NCI-H2107 treated with DMSO at 0.1 percent for 48 hours (cell line): ENCODE measurements at regions not wholly inside any gene's neighbourhood (a gene's known extent, or its start where the extent isn't known, plus 50 kb on each side); places are given as distances from the start of the nearest gene placed in this dataset.
A peak's percentile ranks its signal among the peaks of the same experiment; 100 is the strongest.

Experiments used
- DNase-seq: peaks from one replicate; lab custom pipeline; 2025; ENCODE audit not compliant: unreplicated experiment; lab: John Stamatoyannopoulos, UW

DNA sequence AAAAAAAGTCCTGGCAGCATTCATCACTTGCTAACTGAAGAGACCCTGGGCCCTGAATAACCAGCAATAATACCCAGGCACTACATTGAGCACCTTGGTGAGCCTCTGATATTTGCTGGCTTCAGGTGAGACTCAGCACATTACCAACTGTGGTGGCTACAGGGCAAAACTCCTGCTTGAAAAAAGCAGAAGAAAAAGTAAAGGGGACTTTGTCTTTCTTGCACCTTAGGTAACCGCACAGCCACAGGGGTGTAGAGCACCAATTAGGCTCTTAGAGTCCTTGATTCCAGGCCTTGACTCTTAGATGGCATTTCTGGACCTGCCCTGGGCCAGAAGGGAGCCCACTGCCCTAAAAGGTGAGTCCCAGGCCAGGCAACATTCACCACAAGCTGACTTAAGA, 269.5 kb downstream of the AUH start:
- DNase-seq: no peak

DNA sequence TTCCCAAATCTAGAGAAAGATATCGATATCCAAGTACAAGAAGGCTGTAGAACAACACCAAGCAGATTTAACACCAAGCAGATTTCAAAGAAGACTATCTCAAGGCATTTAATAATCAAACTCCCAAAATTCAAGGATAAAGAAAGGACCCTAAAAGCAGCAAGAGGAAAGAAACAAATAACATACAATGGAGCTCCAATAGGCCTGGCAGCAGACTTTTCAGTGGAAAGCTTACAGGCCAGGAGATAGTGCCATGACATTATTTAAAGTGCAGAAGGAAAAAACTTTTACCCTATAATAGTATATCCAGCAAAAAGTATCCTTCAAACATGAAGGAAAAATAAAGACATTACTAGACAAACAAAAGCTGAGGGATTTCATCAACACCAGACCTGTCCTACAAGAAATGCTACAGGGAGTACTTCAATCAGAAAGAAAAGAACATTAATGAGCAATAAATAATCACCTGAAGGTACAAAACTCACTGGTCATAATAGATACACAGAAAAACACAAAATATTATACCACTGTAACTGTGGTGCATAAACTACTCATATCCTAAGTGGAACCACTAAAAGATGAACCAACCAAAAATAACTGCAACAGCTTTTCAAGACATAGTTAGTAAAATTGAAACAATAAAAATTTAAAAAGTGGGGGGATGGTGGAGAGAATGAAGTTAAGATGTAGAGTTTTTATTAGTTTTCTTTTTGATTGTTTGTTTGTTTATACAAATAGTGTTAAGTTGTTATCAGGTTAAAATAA, 267.2 kb downstream of the AUH start:
- no peak for DNase-seq

GRCh38 chr9:91098203-91098850, 263.4 kb downstream of the AUH start:
- DNase-seq: no peak

GRCh38 chr9:91099436-91099835, 262.3 kb downstream of the AUH start:
- DNase-seq: no peak

GRCh38 chr9:91100878-91101450, 260.8 kb downstream of the AUH start:
- DNase-seq: no peak

DNA sequence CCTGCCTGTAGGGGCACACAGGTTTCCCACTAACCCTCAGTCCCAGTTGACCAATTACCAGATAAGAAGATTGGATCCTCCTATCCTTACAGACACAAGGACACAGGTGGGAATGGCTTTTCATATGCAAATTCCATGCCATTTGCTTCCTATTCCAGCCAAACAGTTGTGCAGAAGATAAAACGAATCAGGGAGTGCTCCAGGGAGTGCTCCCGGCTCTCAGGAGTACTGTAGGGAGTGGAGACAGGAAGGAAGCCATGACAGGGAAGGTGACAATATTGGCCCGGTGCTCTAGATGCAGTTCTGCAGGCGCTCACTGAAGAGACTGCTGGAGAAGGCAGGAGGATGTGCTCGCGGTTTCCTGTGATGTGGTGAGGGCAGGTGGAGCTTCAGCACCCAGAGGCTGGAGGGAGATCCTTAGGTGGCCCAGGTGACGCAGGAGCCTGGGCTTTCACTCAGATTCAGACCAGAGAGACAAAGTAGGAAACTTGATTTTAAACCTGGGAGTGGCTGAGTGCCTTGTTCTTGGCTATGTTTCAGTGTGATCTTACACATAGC, 260.0 kb downstream of the AUH start:
- DNase-seq: no peak

DNA sequence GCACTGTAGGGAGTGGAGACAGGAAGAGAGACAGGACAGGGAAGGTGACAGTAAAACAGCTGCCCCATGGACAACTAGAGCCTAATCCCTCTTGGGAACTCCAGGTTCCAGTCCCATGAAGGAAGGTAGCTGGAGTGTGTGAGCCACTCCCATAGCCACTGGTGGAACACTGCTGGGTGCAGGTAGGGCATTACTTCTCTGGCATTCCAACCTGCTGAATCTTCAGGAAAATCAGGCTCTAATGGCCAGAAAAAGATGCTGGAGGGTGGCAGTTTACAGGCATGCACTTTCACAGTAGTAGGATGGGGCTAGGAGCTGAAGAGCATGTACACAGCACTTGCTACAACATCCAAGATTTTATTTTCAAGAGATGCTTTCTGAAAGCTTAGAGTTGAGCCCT, 259.4 kb downstream of the AUH start:
- DNase-seq: no peak

DNA sequence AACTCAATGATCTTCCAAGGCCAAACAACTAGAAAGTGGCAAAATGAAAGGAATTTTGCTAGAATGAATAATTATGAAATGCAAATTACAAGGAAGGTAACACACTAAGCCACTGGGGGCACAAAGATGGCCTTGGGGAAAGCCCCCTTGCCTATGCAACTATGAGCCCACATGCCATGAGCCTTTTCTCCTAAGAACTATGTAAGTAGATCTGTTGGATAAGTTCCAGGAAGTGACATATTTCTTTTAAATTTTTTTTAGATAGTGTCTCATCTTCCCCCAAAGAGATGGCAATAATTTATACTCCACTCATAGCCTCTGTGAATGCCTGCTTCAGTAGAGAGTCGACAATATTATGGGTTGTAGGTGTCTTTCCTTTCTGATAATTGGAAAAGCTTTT, 257.8 kb downstream of the AUH start:
- no peak for DNase-seq

- no peak for DNase-seq
Observed at GRCh38 chr9:91106415-91107081, 255.2 kb downstream of the AUH start.

DNA sequence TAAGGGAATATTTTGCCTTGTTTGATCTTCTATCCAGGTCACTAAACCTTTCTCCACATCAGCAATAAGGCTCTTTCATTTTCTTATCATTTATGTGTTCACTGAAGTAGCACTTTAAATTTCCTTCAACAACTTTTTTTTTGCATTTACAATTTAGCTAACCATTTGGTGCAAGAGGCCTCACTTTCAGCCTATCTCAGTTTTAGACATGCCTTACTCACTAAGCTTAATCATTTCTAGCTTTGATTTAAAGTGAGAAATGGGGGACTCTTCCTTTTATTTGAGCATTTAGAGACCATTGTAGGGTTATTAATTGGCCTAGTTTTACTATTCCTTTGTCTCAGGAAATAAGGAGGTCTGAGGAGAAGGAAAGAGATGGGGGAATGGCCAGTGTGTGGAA, 250.5 kb downstream of the AUH start:
- no peak for DNase-seq

DNA sequence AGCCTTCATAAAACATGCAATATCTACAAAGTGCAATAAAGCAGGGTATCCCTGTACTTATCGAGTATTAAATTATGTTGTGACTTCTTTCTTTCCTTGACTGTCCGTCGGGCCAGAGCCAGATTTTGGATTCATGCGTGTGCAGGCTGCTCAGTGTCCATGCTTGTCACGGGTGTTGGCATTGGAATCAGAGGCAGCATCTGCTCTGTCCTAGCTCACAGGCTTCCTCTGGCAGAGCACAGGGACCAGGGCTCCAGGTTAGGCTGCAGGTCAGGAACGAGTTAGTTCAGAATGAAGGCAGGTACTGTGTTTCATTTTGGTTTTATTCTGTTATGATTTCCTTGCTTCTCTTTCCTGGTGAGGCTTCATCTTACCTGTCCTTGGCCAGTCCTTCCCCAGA, 249.8 kb downstream of the AUH start:
- DNase-seq: no peak

DNA sequence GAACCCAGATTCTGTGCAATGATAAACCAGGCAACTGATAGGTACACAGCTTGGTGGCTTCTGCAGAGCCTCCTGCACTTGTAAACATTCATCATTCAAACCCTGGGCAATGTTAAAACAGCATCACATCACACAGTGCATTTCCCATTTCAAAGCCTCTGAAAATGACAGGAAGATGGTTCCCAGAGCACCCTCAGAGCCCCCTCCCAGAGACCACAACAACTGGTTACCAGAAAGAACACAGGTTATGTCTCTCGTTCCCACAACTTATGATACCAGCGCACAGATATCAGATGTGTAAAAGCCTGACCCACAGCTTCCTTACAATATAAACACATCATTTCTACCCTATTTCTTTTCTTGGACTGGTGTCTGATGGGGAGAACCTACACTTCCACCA, 248.7 kb downstream of the AUH start:
- no peak for DNase-seq

DNA sequence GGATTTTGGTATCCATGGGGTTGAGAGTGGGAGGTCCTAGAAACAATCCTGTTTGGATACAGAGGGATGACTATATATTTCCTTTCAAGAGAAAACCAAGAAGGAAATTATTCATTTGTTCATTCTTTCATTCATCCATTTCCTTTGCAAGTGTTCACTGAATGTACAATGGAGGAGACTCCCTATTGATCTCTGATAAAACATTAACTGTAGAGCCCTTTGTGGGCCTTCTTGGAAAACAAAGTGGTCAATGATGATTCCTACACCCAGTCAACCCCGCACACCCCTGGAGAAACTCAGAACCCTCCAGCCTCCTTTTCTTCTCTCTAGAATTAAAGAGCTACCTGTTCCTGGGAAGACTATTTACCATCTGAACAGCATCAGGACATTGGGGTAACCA, 247.3 kb downstream of the AUH start:
- no peak for DNase-seq

DNA sequence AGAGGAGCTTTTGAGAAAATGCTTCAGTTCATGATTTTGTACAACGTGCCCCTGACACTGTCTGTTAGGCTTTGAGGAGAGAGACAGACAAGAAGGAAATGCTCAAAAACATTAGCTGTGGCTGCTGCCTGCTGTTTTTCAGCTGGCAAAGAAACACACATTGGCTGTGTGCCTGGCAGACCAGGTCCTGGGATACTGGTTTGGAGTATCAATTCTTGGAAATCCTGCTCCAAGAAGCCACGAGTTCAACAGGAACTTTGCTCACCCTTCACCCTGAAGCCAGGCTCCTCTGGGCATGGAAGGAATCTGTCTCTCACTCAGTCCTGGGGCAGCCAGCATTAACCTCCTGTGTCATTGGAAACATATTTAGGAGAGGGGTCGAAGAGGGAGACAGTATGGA, 245.5 kb downstream of the AUH start:
- DNase-seq: no peak

GRCh38 chr9:91116711-91117110, 245.0 kb downstream of the AUH start:
- no peak for DNase-seq

DNA sequence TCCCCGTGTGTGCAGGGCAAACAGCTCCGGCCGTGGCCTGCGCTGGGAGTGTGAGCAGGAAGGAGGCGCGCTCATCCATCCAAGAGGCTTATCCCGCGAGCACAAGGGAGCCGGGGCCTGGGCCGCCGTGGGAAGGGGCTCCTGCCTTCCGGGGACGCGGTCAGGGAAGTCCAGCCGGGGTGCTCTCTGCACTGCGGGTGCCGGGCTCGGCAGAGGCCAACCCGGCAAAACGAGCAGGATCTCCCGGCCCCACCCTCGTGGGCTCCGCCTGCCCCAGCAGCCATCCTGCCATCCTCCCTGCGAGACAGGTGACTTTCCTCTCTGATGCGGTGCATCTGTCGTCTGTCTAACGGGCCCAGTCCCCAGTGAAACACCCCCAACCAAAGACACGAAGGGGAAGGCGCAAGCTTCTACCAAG, 244.2 kb downstream of the AUH start:
- DNase-seq: no peak

- peak; percentile 42 for DNase-seq
Observed at GRCh38 chr9:91117959-91118703, 243.6 kb downstream of the AUH start.

DNA sequence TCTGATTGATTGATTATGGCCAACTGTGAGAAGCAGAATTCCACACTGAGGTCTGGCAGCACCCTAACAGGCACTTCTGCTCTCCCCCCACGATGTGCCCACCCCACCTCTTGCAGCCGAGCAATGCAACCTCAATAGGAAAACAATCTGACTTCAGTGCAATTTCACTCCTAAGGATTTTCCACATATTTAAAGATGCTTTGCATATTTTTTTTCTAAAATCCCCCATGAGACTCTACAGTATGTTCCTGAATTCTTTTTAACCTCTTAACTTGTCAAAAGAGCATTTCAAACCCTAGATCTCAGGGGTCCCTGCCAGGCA, 243.1 kb downstream of the AUH start:
- DNase-seq: no peak

DNA sequence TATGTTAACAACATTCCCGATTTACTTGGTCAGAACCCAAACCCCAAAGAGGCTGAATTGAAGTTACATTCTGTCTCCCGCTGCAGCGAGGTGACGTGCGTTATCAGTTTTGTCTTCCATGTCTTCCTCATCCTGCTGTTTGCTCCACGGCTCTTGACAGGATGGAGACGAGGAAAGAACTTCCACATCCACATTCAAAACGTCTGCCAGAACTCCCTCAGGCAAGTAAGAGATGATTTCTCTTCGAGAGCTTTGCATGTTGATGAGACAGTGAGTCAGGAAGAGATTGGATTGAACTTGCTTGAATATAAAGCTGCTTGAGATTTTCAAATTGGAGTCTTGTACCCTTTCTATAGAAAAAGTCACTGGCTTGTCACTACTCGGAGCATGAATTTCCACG, 242.6 kb downstream of the AUH start:
- DNase-seq: no peak

DNA sequence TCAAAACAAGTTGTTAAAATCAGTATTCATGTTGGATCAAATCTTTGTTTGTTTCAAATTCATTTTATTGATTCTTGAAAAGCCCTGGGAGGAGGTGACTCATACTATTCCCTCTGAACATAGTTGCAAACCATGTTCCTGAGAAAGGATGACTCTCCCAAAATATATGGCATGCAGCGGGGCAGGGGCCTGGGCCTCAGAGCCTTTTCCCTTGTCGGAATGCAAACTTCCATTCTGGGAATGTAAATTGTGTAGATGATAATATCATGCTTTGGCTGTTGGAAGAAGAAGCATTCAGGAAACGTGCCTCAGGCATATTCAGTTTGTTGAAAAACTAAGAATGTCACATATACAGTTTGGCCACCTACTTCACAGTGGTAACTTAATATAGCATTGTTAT, 242.0 kb downstream of the AUH start:
- DNase-seq: no peak

- no peak for DNase-seq
Observed at GRCh38 chr9:91120200-91120599, 241.5 kb downstream of the AUH start.
